CD4-positive, alpha-beta T cell treated with Interleukin-21 for 1 hour (primary cell): ENCODE measurements at regions not wholly inside any gene's neighbourhood (a gene's known extent, or its start where the extent isn't known, plus 50 kb on each side); places are given as distances from the start of the nearest gene placed in this dataset.

Source experiments
- DNase-seq: peaks from one replicate; pipeline ENCODE4 v3.0.0-alpha.2; 2020

DNA sequence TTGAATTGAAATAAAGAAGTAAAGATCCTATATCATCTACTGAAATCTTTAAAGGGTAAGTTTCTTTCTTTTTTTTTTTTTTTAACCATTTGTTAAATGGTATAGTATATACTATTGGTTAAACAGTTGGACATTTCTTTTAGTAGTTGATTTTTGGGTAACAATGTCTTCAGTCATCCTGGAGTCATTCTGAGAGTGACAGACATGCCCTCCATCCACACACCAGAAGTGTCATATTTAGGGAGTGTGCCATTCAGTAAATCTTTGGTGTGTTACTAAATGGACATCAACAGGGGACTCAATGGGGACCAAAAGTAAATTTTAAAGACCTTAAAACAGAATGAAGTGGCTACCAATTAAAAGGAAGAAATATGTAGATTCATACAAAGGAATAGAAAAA lies 50.8 kb upstream of the SLC39A10 start:
- DNase-seq, result no peak

GRCh38 chr2:195604706-195605105 lies 52.3 kb upstream of the SLC39A10 start:
- no peak for DNase-seq

DNA sequence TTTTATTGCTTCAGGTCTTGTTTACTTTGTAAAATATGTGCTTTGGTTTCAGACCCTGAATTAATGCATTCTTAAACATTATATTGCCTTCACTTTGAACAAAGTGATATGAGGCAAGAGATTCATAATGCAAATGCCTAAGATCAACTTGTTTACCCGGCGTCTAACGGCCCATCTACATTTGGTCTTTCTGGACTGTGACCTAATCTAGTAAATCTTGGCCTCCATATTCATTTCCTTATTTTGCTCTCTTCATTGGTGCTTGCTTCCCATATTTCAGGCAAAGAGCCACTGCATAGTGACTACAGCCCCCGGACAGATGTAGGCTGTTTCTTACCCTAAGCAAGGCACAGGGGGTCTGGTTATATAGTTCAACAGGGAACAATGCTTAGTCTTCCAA lies 53.0 kb upstream of the SLC39A10 start:
- DNase-seq, result no peak

GRCh38 chr2:195603408-195603807 lies 53.6 kb upstream of the SLC39A10 start:
- no peak for DNase-seq

- no peak for DNase-seq
Observed at GRCh38 chr2:195602687-195603086, 54.3 kb upstream of the SLC39A10 start.

DNA sequence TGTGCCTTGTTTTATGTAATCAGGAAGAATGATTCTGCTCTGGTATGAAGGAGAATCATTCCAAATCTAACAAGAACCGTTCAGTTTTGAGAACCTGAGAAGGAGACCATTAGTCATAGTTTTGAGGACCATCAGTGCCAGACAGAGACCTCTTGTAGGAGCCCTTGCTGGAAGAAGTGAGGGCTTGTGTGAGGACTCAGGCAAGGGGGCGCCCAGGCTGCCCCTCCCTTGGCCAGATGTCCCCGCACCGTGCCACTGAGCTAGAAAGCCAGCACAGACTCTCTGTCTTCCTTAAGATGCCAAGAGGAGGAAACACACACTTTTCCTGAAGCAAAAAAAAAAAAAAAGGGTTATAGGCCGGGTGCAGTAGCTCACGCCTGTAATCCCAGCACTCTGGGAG lies 55.7 kb upstream of the SLC39A10 start:
- DNase-seq, result no peak

DNA sequence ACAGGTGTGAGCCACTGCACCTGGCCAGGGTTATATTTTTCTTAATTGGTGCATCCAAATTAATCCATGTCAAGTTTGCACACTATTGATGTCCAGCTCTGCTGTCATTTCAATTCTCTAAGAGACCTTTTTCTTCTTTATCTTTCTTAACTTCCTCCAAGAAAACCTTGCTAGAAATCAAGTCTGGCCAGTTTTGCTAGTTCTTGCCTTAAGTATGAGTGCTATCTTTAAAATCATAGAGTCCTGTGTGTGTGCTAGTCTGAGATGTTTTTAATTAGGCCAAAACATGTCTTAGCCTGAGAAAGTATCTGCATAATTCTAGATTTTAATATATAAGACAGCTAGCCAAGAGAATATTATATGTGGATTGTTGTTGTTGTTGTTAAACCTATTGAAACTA lies 56.2 kb upstream of the SLC39A10 start:
- DNase-seq, result no peak

DNA sequence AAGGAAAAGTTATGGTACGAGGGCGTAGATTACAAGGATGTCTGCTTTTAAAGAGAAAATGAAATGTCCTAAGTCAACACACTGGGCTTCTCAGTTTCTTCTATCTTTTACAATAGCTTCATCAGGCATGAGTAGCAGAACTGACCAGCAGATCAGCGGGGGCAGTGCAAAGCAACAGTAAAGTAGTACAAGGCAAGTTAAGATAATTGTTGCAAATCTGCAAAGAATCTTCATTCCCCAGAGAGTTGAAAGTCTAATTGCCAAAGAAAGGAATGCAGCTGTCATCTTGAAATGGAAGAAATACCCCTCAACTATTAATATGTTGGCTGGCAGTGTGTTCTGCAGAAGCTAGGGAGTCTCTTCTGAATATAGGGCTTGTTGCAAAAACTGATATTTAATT lies 60.2 kb upstream of the SLC39A10 start:
- DNase-seq, result no peak

DNA sequence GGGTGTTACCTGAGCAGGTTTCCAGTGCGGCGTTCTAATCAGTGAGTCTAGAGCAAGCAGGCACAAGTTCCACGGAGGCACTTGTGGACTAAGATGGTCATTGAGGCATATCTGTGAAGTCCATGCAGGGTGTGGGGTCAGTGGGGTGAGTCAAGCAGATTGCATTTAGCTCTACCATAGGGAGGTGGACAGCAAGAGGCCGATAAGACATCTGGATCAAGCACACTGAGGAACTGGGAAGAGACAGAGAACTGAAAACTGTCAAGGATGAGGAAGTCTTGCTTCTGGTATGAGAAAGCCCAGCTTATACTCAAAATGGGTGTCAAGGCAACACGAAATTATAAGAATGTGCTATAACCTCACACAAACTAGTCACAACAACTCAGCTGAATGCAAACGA lies 61.2 kb upstream of the SLC39A10 start:
- peak; percentile 7 for DNase-seq

GRCh38 chr2:195594919-195595694 lies 61.9 kb upstream of the SLC39A10 start:
- DNase-seq, result no peak

DNA sequence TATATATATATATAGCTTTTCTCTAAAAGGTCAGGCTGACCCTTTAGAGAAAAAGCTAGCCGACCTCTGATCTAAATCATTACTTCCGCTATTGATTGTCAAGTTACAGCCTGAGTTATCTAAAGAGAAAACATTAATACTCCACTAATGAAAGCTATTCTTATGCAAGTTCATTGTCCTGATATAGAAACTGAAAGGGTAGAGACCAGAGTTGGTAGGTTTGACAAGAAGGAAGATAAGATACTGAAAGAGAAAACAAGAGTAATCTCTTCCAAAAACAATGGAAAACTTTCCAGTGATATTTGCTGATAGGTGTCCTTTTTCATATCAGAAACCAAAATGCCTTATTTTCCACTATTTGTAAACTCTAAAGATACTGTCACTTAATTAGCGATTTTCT lies 62.8 kb upstream of the SLC39A10 start:
- DNase-seq, result no peak

DNA sequence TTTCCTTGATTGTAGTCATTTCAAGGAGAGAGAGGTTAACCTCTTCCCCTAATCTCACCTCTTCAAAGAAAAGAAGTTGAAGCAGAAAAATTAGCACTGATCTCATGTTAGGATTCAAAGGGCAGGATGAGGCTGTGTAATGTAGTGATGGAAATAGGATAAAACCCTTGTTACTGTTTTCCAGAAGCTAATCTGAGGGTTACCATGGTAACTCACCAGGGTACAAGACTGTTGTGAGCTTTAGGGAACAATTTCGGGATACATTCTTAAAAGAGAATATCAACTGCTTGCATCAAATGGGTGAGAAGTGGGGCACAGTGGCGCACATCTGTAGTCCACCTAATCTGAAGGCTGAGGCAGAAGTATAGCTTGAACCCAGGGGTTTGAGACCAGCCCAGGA lies 64.9 kb upstream of the SLC39A10 start:
- no peak for DNase-seq

DNA sequence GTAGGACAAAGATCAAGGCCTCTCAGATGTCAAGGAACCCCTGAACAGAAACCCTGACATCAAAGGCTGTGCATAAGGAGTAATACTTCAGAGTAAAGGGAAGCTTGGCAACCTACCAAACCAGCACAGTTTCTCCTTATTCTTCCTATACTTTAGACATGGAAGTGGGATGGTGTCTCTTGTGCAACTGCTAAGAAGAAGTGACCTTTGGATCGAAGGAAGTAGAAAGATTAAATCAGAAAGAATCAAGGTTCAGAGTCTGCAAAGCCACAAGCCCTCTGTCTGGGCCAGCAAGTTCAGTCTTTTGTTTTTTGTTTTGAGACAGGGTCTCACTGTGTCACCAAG lies 66.2 kb upstream of the SLC39A10 start:
- DNase-seq, result no peak

DNA sequence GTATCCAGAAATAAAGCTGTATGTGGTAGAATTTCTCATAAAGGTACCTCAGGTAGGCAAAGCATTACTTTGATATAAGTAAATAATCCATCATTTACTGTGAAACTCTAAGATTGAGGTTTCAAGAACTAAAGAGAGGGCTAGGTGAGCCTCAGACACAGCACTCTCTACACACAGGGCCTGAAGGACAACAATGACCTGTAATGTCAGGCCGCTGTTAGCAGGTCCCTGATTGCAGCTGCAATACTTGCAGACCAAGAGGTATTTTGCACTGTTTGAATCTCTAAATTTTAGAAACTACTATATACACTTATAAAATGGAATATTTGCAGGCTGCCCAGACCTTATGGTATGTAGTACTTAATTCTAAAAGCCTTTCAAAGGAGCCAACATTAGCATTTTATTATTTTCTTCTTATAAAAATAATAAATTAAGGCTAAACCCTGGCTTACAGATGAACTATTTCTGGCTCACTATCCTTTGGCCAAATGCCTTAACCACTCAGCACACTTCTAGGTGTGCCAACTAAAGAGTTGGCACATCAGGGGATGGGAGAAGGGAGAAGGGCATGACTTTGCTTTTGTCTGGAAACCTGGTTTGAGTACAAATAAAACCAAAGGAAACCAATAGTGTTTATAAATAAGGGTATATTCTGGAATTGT lies 66.7 kb upstream of the SLC39A10 start:
- no peak for DNase-seq

GRCh38 chr2:195587966-195588365 lies 69.1 kb upstream of the SLC39A10 start:
- DNase-seq, result no peak

DNA sequence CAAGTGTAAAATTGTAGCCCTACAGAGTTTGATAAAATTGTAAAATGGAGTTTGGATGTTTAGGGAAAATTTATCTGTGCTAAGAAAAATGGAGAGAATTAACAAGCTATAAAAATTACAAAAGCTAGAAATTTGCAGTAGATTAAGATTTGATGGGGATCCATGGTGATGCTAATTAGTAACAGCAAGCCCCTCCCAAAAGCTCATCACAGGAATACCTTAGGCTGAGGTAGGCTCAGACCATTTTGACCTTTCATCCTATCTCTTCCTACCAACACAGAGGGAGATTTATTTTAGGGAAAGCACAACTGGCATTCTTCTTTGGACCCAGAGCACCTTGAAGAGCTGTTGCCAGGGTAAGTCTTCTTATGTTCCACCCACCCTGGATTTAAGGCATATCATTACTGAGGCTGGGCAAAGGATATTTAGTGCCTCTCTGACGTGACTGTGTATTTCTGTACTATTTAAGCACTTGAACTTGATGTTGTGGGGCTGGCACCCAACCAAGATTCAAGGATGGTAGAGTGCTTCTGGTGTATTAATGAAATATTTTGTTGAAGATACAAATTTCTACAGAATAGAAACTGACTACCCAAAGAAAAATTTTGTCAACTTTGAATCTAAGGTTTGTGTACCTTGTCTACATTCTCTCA lies 70.8 kb upstream of the SLC39A10 start:
- DNase-seq, result no peak

- no peak for DNase-seq
Observed at GRCh38 chr2:195582188-195582587, 74.8 kb upstream of the SLC39A10 start.

- DNase-seq, result peak; percentile 17
Observed at GRCh38 chr2:195579776-195580555, 77.1 kb upstream of the SLC39A10 start.

- peak; percentile 36 for DNase-seq
Observed at GRCh38 chr2:195575879-195576401, 81.1 kb upstream of the SLC39A10 start.

DNA sequence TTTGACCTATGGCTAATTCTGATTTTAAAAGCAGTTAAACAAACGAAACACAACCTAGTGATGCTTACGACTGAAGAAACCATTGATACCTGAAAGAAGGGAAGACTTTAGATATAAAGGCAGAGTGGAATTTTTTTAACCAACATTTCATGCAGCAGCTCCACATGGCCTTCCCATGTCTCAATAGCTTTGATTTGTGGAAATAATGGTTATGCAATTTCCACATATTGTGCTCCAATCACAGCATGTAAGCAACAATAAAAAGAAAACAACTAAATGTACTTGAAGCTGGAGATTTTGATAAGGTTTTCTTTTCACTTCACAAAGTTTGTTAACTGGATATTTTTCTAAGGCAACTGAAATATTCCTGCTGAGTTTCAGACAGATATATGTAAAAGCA lies 82.0 kb upstream of the SLC39A10 start:
- no peak for DNase-seq

DNA sequence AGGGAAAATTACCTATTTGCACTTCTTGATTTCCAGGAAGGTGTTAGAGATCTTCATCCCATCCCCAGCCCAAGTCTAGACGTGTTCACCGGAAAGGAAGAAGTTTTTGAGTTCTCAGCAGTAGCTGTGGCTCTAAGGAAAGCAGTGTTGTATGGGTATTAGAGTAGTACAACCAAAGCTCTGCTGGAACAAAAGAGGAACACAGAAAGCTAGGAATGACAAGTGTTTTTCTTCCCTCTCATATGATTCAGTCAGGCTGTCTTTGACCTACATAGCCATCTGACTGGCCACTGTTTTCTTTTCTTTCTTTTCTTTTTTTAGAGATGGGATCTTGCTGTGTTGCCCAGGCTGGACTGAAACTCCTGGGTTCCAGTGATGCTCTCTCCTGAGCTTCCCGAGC lies 82.7 kb upstream of the SLC39A10 start:
- DNase-seq, result no peak

GRCh38 chr2:195572895-195573683 lies 83.9 kb upstream of the SLC39A10 start:
- no peak for DNase-seq
